Stomach (tissue), 4 donors: ENCODE measurements at regions not wholly inside any gene's neighbourhood (a gene's known extent, or its start where the extent isn't known, plus 50 kb on each side); places are given as distances from the start of the nearest gene placed in this dataset.

ENCODE experiments used
- CTCF ChIP-seq, 7 experiments: fragments of 450-650 bp in 4 of 7; fragments of 200-600 bp in 3 of 7; sonication (generic) in 3 of 7; IDR thresholded peaks; one replicate each; pipeline ENCODE4 v1.5.1; 2016 to 2019; ENCODE audit warnings: antibody characterized with exemption in 7 of 7, control low read depth in 2 of 7, mild to moderate bottlenecking in 1 of 7
- EP300 ChIP-seq: sonication (generic); formaldehyde crosslinking; IDR thresholded peaks from one replicate; pipeline ENCODE4 v1.6.1; 2017; ENCODE audit warnings: antibody characterized with exemption
- POLR2A ChIP-seq, 4 donors: fragments of 450-650 bp; IDR thresholded peaks; one replicate each; pipeline ENCODE4 v1.6.1; 2016; ENCODE audit warnings: antibody characterized with exemption in 4 of 4, control low read depth in 2 of 4, mild to moderate bottlenecking in 1 of 4, moderate library complexity in 1 of 4
- POLR2AphosphoS5 ChIP-seq, 3 donors: sonication (generic); formaldehyde crosslinking; IDR thresholded peaks; one replicate each; pipeline ENCODE4 v1.6.1; 2016; ENCODE audit warnings: antibody characterized with exemption in 3 of 3

- TF ChIP-seq CTCF (IDR thresholded peaks at IDR 0.05), result no peak
- no peak for TF ChIP-seq POLR2AphosphoS5 (IDR thresholded peaks at IDR 0.05)
- TF ChIP-seq POLR2A (IDR thresholded peaks at IDR 0.05), result no peak
- no peak for TF ChIP-seq EP300
Measured at GRCh38 chr11:111186308-111186915, 59.1 kb upstream of the POU2AF2 start.
